ENCODE measurements at regions not wholly inside any gene's neighbourhood (a gene's known extent, or its start where the extent isn't known, plus 50 kb on each side); places are given as distances from the start of the nearest gene placed in this dataset.
A peak's percentile ranks its signal among the peaks of the same experiment; 100 is the strongest.

GRCh38 chr21:16910435-16911165 lies 602.2 kb upstream of the CXADR start:
- Histone ChIP-seq H3K27me3 (no peaks in the 10 kb centered on the region), H3K36me3 (no peaks in the 10 kb centered on the region)
- no peak for TF ChIP-seq CTCF (IDR thresholded peaks at IDR 0.05; ENCODE audit: low read depth, low read length)

GRCh38 chr21:16911166-16911607 lies 601.7 kb upstream of the CXADR start:
- Histone ChIP-seq H3K36me3 (no peaks in the 10 kb centered on the region), H3K27ac (no peak overlapping the region), H3K9me3 (ENCODE audit: low read depth) (no peaks in the 10 kb centered on the region), H3K27me3 (no peaks in the 10 kb centered on the region), H3K4me1 (ENCODE audit: low read depth) (no peaks in the 10 kb centered on the region), H3K4me3 (no peak overlapping the region)
- no peak for DNase-seq (ENCODE audit: low read depth in 1 of 2, low spot score in 1 of 2)
- no peak for TF ChIP-seq CTCF (IDR thresholded peaks at IDR 0.05; ENCODE audit: low read depth, low read length)

More at GRCh38 chr21:16910435-16911165, 602.2 kb upstream of the CXADR start:
- H3K4me3 ChIP-seq: no peak overlapping the region
- DNase-seq (ENCODE audit: low read depth in 1 of 2, low spot score in 1 of 2): no peak
- no peaks in the 10 kb centered on the region for H3K9me3 ChIP-seq (ENCODE audit: low read depth)
- H3K27ac ChIP-seq: no peak overlapping the region
- H3K4me1 ChIP-seq (ENCODE audit: low read depth): no peaks in the 10 kb centered on the region

GRCh38 chr21:16912075-16912474 lies 600.8 kb upstream of the CXADR start:
- peak in 1 of 2 donors; percentile 2 for DNase-seq (ENCODE audit: low read depth in 1 of 2, low spot score in 1 of 2)
- Histone ChIP-seq H3K27me3 (no peaks in the 10 kb centered on the region), H3K27ac (no peak overlapping the region), H3K36me3 (no peaks in the 10 kb centered on the region), H3K4me3 (no peak overlapping the region), H3K9me3 (ENCODE audit: low read depth) (no peaks in the 10 kb centered on the region), H3K4me1 (ENCODE audit: low read depth) (no peaks in the 10 kb centered on the region)
- TF ChIP-seq CTCF (IDR thresholded peaks at IDR 0.05; ENCODE audit: low read depth, low read length): no peak

DNA sequence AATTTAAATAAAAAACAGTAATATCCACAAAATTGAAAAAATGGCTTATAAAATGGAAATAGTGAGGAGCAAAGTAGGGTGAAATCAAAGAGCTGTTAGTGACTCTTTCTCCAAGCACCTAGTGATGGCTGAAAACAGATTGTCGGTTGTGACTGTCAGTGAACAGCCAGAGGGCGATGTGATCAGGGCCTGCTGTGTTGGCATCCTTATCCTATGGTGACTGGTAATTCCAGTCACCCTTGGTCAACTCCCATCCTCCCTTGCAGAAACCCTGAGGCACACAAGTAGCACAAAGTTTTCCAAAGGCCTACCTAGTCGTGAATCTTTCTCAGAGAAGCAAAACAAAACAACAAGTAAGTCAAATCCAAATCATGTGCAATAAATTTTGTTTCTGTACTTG lies 599.8 kb upstream of the CXADR start:
- no peaks in the 10 kb centered on the region for H3K4me1 ChIP-seq (ENCODE audit: low read depth)
- H3K9me3 ChIP-seq (ENCODE audit: low read depth): no peaks in the 10 kb centered on the region
- H3K27ac ChIP-seq: no peak overlapping the region
- DNase-seq (ENCODE audit: low read depth in 1 of 2, low spot score in 1 of 2): no peak
- TF ChIP-seq CTCF (IDR thresholded peaks at IDR 0.05; ENCODE audit: low read depth, low read length): no peak
- H3K36me3 ChIP-seq: no peaks in the 10 kb centered on the region
- H3K27me3 ChIP-seq: no peaks in the 10 kb centered on the region
- no peak overlapping the region for H3K4me3 ChIP-seq

DNA sequence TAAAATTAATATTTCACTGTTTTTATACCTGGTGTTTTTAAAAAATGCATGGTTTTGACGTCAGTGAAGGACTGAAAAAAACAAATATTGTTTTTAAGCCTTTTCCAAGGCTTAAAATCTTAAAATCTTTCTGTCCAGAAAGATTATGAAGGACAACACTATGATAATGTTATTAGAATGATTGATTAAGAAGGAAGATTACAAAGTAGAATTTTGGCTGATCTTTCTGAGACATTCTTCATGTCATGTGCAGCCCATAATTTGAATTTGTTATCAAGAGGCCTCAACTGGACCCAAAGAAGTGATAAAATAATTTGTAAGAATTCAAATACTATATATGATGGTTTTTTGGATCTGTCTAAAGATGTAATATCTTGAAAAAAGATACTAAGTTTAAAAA lies 584.4 kb upstream of the CXADR start:
- no peaks in the 10 kb centered on the region for H3K36me3 ChIP-seq
- no peaks in the 10 kb centered on the region for H3K9me3 ChIP-seq (ENCODE audit: low read depth)
- no peaks in the 10 kb centered on the region for H3K27me3 ChIP-seq
- H3K4me3 ChIP-seq: no peak overlapping the region
- H3K4me1 ChIP-seq (ENCODE audit: low read depth): no peaks in the 10 kb centered on the region
- no peak for TF ChIP-seq CTCF (IDR thresholded peaks at IDR 0.05; ENCODE audit: low read depth, low read length)
- H3K27ac ChIP-seq: no peak overlapping the region
- DNase-seq (ENCODE audit: low read depth in 1 of 2, low spot score in 1 of 2): no peak
